K562 (cell line): ENCODE measurements at regions not wholly inside any gene's neighbourhood (a gene's known extent, or its start where the extent isn't known, plus 50 kb on each side); places are given as distances from the start of the nearest gene placed in this dataset.

Experiments
- HIVEP1 ChIP-seq: fragments of 250-450 bp; sonication (Bioruptor Pico); IDR thresholded peaks from 2 replicates; pipeline ENCODE4 v1.4.0; 2020; ENCODE audit warnings: mild to moderate bottlenecking
- SIRT6 ChIP-seq: IDR thresholded peaks from one replicate; pipeline ENCODE4 v1.6.1; 2012; ENCODE audit warnings: low read depth, mild to moderate bottlenecking, control low read depth, inconsistent platforms, low read length, moderate library complexity
- SREBF1 ChIP-seq: fragments of 150-350 bp; IDR thresholded peaks from 2 replicates; pipeline ENCODE4 v1.6.1; 2014; ENCODE audit warnings: antibody characterized with exemption, low read depth, low read length, borderline replicate concordance
- THRAP3 ChIP-seq: fragments of 450-650 bp; IDR thresholded peaks from 2 replicates; pipeline ENCODE4 v1.6.1; 2016; ENCODE audit warnings: mild to moderate bottlenecking, inconsistent platforms, borderline replicate concordance
- ZNF217 ChIP-seq: sonication (generic); formaldehyde crosslinking; IDR thresholded peaks from 2 replicates; pipeline ENCODE4 v1.8.0; 2022; ENCODE audit warnings: mild to moderate bottlenecking, missing genetic modification reagents
- ZNF324 ChIP-seq: fragments of 250-450 bp; sonication (Bioruptor Pico); IDR thresholded peaks from 2 replicates; pipeline ENCODE4 v1.4.0; 2020; ENCODE audit warnings: mild to moderate bottlenecking
- ZNF764 ChIP-seq: fragments of 250-450 bp; sonication (Bioruptor Pico); IDR thresholded peaks from 2 replicates; pipeline ENCODE4 v1.4.0; 2020; ENCODE audit warnings: low read depth, mild to moderate bottlenecking, moderate library complexity
- TF ChIP-seq, protein P1 (sequence below): fragments of 450-650 bp; IDR thresholded peaks from 2 replicates; pipeline ENCODE4 v1.6.1; 2016; ENCODE audit warnings: low read depth
- TF ChIP-seq, protein P2 (sequence below): fragments of 450-650 bp; formaldehyde crosslinking; IDR thresholded peaks from 2 replicates; pipeline ENCODE4 v1.4.0; 2022; ENCODE audit warnings: missing genetic modification characterization
- TF ChIP-seq, protein P3 (sequence below): sonication (generic); formaldehyde crosslinking; IDR thresholded peaks from 2 replicates; pipeline ENCODE4 v1.8.1; 2023; ENCODE audit warnings: missing genetic modification reagents, mild to moderate bottlenecking, borderline replicate concordance

DNA sequence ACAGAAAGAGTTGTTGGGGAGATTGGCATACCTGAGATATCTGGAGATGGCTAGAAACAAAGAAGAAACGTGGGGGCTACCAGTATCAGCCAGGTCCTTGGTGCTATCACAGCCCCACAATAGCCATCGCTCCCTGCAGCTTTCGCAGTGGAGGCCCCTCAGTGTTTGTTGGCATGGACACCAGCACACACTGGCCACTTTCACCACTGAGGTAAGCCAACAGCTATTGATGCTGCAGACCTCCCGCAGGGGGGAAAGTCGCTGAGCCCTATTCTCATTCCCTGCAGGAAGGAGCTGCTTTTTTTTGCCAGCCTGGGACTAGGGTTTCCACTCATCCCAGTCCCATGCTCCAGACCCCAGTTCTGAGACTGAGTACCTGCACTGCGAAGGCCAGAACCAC, 879.2 kb upstream of the IGFBP7 start (continued):
- TF ChIP-seq, protein P1, sequence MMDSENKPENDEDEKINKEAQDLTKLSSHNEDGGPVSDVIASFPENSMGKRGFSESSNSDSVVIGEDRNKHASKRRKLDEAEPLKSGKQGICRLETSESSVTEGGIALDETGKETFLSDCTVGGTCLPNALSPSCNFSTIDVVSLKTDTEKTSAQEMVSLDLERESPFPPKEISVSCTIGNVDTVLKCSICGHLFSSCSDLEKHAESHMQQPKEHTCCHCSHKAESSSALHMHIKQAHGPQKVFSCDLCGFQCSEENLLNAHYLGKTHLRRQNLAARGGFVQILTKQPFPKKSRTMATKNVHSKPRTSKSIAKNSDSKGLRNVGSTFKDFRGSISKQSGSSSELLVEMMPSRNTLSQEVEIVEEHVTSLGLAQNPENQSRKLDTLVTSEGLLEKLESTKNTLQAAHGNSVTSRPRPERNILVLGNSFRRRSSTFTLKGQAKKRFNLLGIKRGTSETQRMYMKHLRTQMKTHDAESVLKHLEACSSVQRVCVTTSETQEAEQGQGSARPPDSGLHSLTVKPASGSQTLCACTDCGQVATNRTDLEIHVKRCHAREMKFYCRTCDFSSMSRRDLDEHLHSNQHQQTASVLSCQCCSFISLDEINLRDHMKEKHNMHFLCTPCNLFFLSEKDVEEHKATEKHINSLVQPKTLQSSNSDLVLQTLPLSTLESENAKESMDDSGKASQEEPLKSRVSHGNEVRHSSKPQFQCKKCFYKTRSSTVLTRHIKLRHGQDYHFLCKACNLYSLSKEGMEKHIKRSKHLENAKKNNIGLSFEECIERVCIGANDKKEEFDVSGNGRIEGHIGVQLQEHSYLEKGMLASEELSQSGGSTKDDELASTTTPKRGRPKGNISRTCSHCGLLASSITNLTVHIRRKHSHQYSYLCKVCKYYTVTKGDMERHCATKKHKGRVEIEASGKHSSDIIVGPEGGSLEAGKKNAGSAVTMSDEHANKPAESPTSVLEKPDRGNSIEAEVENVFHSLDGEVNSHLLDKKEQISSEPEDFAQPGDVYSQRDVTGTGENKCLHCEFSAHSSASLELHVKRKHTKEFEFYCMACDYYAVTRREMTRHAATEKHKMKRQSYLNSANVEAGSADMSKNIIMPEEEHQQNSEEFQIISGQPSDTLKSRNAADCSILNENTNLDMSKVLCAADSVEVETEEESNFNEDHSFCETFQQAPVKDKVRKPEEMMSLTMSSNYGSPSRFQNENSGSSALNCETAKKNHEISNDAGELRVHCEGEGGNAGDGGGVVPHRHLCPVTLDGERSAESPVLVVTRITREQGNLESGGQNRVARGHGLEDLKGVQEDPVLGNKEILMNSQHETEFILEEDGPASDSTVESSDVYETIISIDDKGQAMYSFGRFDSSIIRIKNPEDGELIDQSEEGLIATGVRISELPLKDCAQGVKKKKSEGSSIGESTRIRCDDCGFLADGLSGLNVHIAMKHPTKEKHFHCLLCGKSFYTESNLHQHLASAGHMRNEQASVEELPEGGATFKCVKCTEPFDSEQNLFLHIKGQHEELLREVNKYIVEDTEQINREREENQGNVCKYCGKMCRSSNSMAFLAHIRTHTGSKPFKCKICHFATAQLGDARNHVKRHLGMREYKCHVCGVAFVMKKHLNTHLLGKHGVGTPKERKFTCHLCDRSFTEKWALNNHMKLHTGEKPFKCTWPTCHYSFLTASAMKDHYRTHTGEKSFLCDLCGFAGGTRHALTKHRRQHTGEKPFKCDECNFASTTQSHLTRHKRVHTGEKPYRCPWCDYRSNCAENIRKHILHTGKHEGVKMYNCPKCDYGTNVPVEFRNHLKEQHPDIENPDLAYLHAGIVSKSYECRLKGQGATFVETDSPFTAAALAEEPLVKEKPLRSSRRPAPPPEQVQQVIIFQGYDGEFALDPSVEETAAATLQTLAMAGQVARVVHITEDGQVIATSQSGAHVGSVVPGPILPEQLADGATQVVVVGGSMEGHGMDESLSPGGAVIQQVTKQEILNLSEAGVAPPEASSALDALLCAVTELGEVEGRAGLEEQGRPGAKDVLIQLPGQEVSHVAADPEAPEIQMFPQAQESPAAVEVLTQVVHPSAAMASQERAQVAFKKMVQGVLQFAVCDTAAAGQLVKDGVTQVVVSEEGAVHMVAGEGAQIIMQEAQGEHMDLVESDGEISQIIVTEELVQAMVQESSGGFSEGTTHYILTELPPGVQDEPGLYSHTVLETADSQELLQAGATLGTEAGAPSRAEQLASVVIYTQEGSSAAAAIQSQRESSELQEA: no peak
- TF ChIP-seq SIRT6 (no peak), ZNF764 (CRISPR knock-in tag) (no peak), ZNF217 (no peak), THRAP3 (no peak), SREBF1 (no peak), ZNF324 (CRISPR knock-in tag) (no peak), HIVEP1 (CRISPR knock-in tag) (no peak)
- TF ChIP-seq, protein P2, sequence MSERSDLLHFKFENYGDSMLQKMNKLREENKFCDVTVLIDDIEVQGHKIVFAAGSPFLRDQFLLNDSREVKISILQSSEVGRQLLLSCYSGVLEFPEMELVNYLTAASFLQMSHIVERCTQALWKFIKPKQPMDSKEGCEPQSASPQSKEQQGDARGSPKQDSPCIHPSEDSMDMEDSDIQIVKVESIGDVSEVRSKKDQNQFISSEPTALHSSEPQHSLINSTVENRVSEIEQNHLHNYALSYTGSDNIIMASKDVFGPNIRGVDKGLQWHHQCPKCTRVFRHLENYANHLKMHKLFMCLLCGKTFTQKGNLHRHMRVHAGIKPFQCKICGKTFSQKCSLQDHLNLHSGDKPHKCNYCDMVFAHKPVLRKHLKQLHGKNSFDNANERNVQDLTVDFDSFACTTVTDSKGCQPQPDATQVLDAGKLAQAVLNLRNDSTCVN (CRISPR knock-in tag): no peak
- TF ChIP-seq, protein P3, sequence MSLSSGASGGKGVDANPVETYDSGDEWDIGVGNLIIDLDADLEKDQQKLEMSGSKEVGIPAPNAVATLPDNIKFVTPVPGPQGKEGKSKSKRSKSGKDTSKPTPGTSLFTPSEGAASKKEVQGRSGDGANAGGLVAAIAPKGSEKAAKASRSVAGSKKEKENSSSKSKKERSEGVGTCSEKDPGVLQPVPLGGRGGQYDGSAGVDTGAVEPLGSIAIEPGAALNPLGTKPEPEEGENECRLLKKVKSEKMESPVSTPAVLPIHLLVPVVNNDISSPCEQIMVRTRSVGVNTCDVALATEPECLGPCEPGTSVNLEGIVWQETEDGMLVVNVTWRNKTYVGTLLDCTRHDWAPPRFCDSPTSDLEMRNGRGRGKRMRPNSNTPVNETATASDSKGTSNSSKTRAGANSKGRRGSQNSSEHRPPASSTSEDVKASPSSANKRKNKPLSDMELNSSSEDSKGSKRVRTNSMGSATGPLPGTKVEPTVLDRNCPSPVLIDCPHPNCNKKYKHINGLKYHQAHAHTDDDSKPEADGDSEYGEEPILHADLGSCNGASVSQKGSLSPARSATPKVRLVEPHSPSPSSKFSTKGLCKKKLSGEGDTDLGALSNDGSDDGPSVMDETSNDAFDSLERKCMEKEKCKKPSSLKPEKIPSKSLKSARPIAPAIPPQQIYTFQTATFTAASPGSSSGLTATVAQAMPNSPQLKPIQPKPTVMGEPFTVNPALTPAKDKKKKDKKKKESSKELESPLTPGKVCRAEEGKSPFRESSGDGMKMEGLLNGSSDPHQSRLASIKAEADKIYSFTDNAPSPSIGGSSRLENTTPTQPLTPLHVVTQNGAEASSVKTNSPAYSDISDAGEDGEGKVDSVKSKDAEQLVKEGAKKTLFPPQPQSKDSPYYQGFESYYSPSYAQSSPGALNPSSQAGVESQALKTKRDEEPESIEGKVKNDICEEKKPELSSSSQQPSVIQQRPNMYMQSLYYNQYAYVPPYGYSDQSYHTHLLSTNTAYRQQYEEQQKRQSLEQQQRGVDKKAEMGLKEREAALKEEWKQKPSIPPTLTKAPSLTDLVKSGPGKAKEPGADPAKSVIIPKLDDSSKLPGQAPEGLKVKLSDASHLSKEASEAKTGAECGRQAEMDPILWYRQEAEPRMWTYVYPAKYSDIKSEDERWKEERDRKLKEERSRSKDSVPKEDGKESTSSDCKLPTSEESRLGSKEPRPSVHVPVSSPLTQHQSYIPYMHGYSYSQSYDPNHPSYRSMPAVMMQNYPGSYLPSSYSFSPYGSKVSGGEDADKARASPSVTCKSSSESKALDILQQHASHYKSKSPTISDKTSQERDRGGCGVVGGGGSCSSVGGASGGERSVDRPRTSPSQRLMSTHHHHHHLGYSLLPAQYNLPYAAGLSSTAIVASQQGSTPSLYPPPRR (CRISPR knock-in tag): no peak
